ENCODE measurements at regions not wholly inside any gene's neighbourhood (a gene's known extent, or its start where the extent isn't known, plus 50 kb on each side); places are given as distances from the start of the nearest gene placed in this dataset.

- TF ChIP-seq CTCF (IDR thresholded peaks at IDR 0.05) (no peak), POLR2A (IDR thresholded peaks at IDR 0.05) (no peak)
Observed at GRCh38 chr6:56839533-56840183, 115.2 kb upstream of the BEND6 start.

Data from thyroid gland (tissue), 4 donors.